Thyroid gland (tissue), 4 donors: ENCODE measurements at regions not wholly inside any gene's neighbourhood (a gene's known extent, or its start where the extent isn't known, plus 50 kb on each side); places are given as distances from the start of the nearest gene placed in this dataset.
A peak's percentile ranks its signal among the peaks of the same experiment; 100 is the strongest.

Source experiments
- DNase-seq, 2 donors: peaks; one replicate each; pipeline ENCODE4 v3.0.0-alpha.2; 2019
- H3K27ac ChIP-seq, 3 donors: fragments of 200-600 bp; sonication (generic); 1 replicate in 2 of 3; 2 replicates in 1 of 3; pipeline ENCODE4 v1.5.1; 2016 to 2019; ENCODE audit warnings: mild to moderate bottlenecking in 1 of 3, moderate library complexity in 1 of 3
- H3K27me3 ChIP-seq: fragments of 200-600 bp; sonication (generic); one replicate; pipeline ENCODE4 v1.5.1; 2019
- H3K36me3 ChIP-seq, 2 donors: fragments of 200-600 bp; sonication (generic); one replicate each; pipeline ENCODE4 v1.5.1; 2016 to 2019
- H3K4me1 ChIP-seq, 2 donors: fragments of 200-600 bp; sonication (generic); one replicate each; pipeline ENCODE4 v1.5.1; 2017 to 2019
- H3K4me3 ChIP-seq, 3 donors: fragments of 200-600 bp; sonication (generic); replicated peaks in 1 of 3; 1 replicate in 2 of 3; 2 replicates in 1 of 3; pipeline ENCODE4 v1.5.1; 2016; ENCODE audit warnings: mild to moderate bottlenecking in 1 of 3
- H3K9me3 ChIP-seq: fragments of 200-600 bp; sonication (generic); one replicate; pipeline ENCODE4 v1.5.1; 2017
- CTCF ChIP-seq, 6 experiments: fragments of 200-600 bp in 3 of 6; fragments of 450-650 bp in 3 of 6; sonication (generic) in 3 of 6; IDR thresholded peaks; one replicate each; pipeline ENCODE4 v1.5.1; 2016 to 2019; ENCODE audit warnings: antibody characterized with exemption in 6 of 6, mild to moderate bottlenecking in 2 of 6, inconsistent platforms in 1 of 6, moderate library complexity in 1 of 6
- POLR2A ChIP-seq, 2 donors: fragments of 450-650 bp; IDR thresholded peaks; one replicate each; pipeline ENCODE4 v1.6.1; 2017; ENCODE audit warnings: antibody characterized with exemption in 2 of 2, mild to moderate bottlenecking in 2 of 2, moderate library complexity in 1 of 2
- WGBS, 2 donors: methylation state at CpG; one replicate each; pipeline ENCODE4 v1.1.5; 2017; 5-methylcytosine and 5-hydroxymethylcytosine counted together
- intact Hi-C: fragments of 100-400 bp; cut with DNase I; formaldehyde crosslinking; loops from one replicate; pipeline ENCODE4 v1.15.1; 2023

- Histone ChIP-seq H3K4me3 (no peak overlapping the region), H3K36me3 (no peaks in the 10 kb centered on the region), H3K27ac (no peak overlapping the region), H3K4me1 (no peaks in the 10 kb centered on the region), H3K27me3 (no peaks in the 10 kb centered on the region), H3K9me3 (no peaks in the 10 kb centered on the region)
- TF ChIP-seq CTCF (IDR thresholded peaks at IDR 0.05) = peak in 2 of 6 experiments; percentile 43 to 44
- TF ChIP-seq POLR2A (IDR thresholded peaks at IDR 0.05) = no peak
- DNase-seq = no peak
- intact Hi-C loops = no loop called here
Measured at GRCh38 chr1:218591966-218592365, 246.8 kb downstream of the TGFB2 start.

DNA sequence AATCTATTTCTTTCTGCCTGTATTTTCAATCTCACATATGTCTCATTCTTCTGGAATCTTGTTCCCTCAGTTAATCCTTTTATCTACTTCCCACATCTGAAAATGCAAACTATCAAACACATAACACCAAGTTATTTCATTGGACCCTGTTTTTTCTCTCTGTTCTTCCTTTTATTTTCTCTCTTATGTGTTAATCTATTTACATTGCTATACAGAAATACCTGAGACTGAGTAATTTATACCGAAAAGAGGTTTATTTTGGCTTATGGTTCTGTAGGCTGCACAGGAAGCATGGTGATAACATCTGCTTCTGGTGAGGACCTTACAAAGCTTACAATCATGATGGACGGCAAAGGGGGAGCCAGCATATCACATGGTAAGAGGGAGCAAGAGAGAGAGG is 247.6 kb downstream of the TGFB2 start:
- H3K4me3 ChIP-seq = no peak overlapping the region
- H3K27ac ChIP-seq = no peak overlapping the region
- H3K9me3 ChIP-seq = no peaks in the 10 kb centered on the region
- TF ChIP-seq POLR2A (IDR thresholded peaks at IDR 0.05) (no peak), CTCF (IDR thresholded peaks at IDR 0.05) (no peak)
- H3K4me1 ChIP-seq = no peaks in the 10 kb centered on the region
- no peaks in the 10 kb centered on the region for H3K36me3 ChIP-seq
- DNase-seq = no peak
- intact Hi-C loops = no loop called here
- H3K27me3 ChIP-seq = no peaks in the 10 kb centered on the region
- WGBS, 2 donors = 65 to 70% methylated on average over 2 of the region's 2 CpGs

GRCh38 chr1:218600968-218601367 is 255.8 kb downstream of the TGFB2 start:
- WGBS, 2 donors = 87 to 89% methylated on average over 3 of the region's 3 CpGs

GRCh38 chr1:218604217-218604616 is 259.1 kb downstream of the TGFB2 start:
- Histone ChIP-seq H3K4me3 (no peak overlapping the region), H3K27me3 (no peaks in the 10 kb centered on the region), H3K4me1 (no peaks in the 10 kb centered on the region), H3K36me3 (no peaks in the 10 kb centered on the region), H3K27ac (no peak overlapping the region), H3K9me3 (no peaks in the 10 kb centered on the region)
- no peak for DNase-seq
- intact Hi-C loops = no loop called here
- TF ChIP-seq POLR2A (IDR thresholded peaks at IDR 0.05) (no peak), CTCF (IDR thresholded peaks at IDR 0.05) (no peak)
- 91 to 96% methylated on average over 1 of the region's 1 CpG for WGBS, 2 donors

More at GRCh38 chr1:218600968-218601367, 255.8 kb downstream of the TGFB2 start:
- TF ChIP-seq CTCF (IDR thresholded peaks at IDR 0.05) (no peak), POLR2A (IDR thresholded peaks at IDR 0.05) (no peak)
- Histone ChIP-seq H3K4me3 (no peak overlapping the region), H3K4me1 (no peaks in the 10 kb centered on the region), H3K27me3 (no peaks in the 10 kb centered on the region), H3K27ac (no peak overlapping the region), H3K9me3 (no peaks in the 10 kb centered on the region), H3K36me3 (no peaks in the 10 kb centered on the region)
- no peak for DNase-seq
- intact Hi-C loops = no loop called here

GRCh38 chr1:218611916-218612585 is 266.9 kb downstream of the TGFB2 start:
- Histone ChIP-seq H3K4me1 (no peaks in the 10 kb centered on the region), H3K9me3 (no peaks in the 10 kb centered on the region), H3K27ac (no peak overlapping the region), H3K4me3 (no peak overlapping the region), H3K36me3 (no peaks in the 10 kb centered on the region), H3K27me3 (no peaks in the 10 kb centered on the region)
- intact Hi-C loops = no loop called here
- TF ChIP-seq CTCF (IDR thresholded peaks at IDR 0.05) = no peak
- TF ChIP-seq POLR2A (IDR thresholded peaks at IDR 0.05) = no peak
- DNase-seq = no peak
- 91% methylated on average over 1 of the region's 1 CpG; no CpG with 5 or more reads in 1 of the 2 donors for WGBS, 2 donors
